Chondrocyte (in vitro differentiated cells): ENCODE measurements at regions not wholly inside any gene's neighbourhood (a gene's known extent, or its start where the extent isn't known, plus 50 kb on each side); places are given as distances from the start of the nearest gene placed in this dataset.
A peak's percentile ranks its signal among the peaks of the same experiment; 100 is the strongest.
"Not testable (repeated sequence)": the region's sequence is repeated elsewhere in the genome, so short reads cannot be mapped to it uniquely, and the experiment has no call there.

Experiments used
- DNase-seq: peaks from one replicate; pipeline ENCODE4 v3.0.0; 2021; ENCODE audit warnings: mixed read lengths, low spot score
- H3K27ac Mint-ChIP-seq: one replicate; pipeline ENCODE4 v1.8.0; 2021; ENCODE audit warnings: mild to moderate bottlenecking, moderate library complexity, mixed read lengths; ENCODE audit not compliant: unreplicated experiment
- H3K27me3 Mint-ChIP-seq: 2 replicates; pipeline ENCODE4 v1.8.0; 2021; ENCODE audit warnings: low read depth, mixed read lengths
- H3K36me3 Mint-ChIP-seq: 2 replicates; pipeline ENCODE4 v1.8.0; 2021; ENCODE audit warnings: low read depth, mixed read lengths
- H3K4me1 Mint-ChIP-seq: 2 replicates; pipeline ENCODE4 v1.8.0; 2021; ENCODE audit warnings: low read depth, mild to moderate bottlenecking, mixed read lengths
- H3K4me3 Mint-ChIP-seq: one replicate; pipeline ENCODE4 v1.8.0; 2021; ENCODE audit warnings: mild to moderate bottlenecking, moderate library complexity, mixed read lengths; ENCODE audit not compliant: unreplicated experiment
- H3K9me3 Mint-ChIP-seq: 2 replicates; pipeline ENCODE4 v1.8.0; 2021; ENCODE audit warnings: low read depth, mixed read lengths
- CTCF ChIP-seq: fragments of 200-600 bp; sonication (generic); IDR thresholded peaks from 2 replicates; pipeline ENCODE4 v1.5.0; 2021; ENCODE audit warnings: antibody characterized with exemption, mild to moderate bottlenecking, moderate library complexity

- Mint-ChIP-seq H3K27me3 (peaks cover 2% of the 10 kb centered on the region), H3K36me3 (no peaks in the 10 kb centered on the region), H3K9me3 (peaks cover 10% of the 10 kb centered on the region), H3K4me3 (no peak overlapping the region), H3K27ac (no peak overlapping the region), H3K4me1 (no peaks in the 10 kb centered on the region)
- DNase-seq, result no peak
- peak; percentile 48 for TF ChIP-seq CTCF
Observed at GRCh38 chrX:94288325-94288724, 614.3 kb downstream of the FAM133A start.

- H3K27me3 Mint-ChIP-seq, result peaks cover 2% of the 10 kb centered on the region
- H3K9me3 Mint-ChIP-seq, result peaks cover 5% of the 10 kb centered on the region
- no peak for DNase-seq
- no peak for TF ChIP-seq CTCF
- no peak overlapping the region for H3K4me3 Mint-ChIP-seq
- H3K36me3 Mint-ChIP-seq, result no peaks in the 10 kb centered on the region
- H3K27ac Mint-ChIP-seq, result no peak overlapping the region
- no peaks in the 10 kb centered on the region for H3K4me1 Mint-ChIP-seq
Observed at GRCh38 chrX:94288972-94289371, 615.0 kb downstream of the FAM133A start.

- no peak for TF ChIP-seq CTCF
- no peaks in the 10 kb centered on the region for H3K36me3 Mint-ChIP-seq
- no peak overlapping the region for H3K27ac Mint-ChIP-seq
- no peaks in the 10 kb centered on the region for H3K27me3 Mint-ChIP-seq
- no peak for DNase-seq
- H3K4me1 Mint-ChIP-seq, result no peaks in the 10 kb centered on the region
- no peak overlapping the region for H3K4me3 Mint-ChIP-seq
- peaks cover 41% of the 10 kb centered on the region for H3K9me3 Mint-ChIP-seq
Observed at GRCh38 chrX:94302446-94302845, 628.4 kb downstream of the FAM133A start.

- Mint-ChIP-seq H3K4me3 (no peak overlapping the region), H3K27ac (no peak overlapping the region), H3K36me3 (no peaks in the 10 kb centered on the region), H3K9me3 (no peaks in the 10 kb centered on the region), H3K4me1 (no peaks in the 10 kb centered on the region), H3K27me3 (no peaks in the 10 kb centered on the region)
- TF ChIP-seq CTCF, result no peak
- DNase-seq, result no peak
Observed at GRCh38 chrX:94329182-94329581, 655.2 kb downstream of the FAM133A start.

GRCh38 chrX:94341730-94342129 is 667.7 kb downstream of the FAM133A start:
- H3K27me3 Mint-ChIP-seq, H3K4me3 Mint-ChIP-seq, H3K9me3 Mint-ChIP-seq, H3K4me1 Mint-ChIP-seq, H3K27ac Mint-ChIP-seq, DNase-seq, H3K36me3 Mint-ChIP-seq: not testable (repeated sequence)

GRCh38 chrX:94361241-94361640 is 687.2 kb downstream of the FAM133A start:
- H3K27me3 Mint-ChIP-seq, result no peaks in the 10 kb centered on the region
- H3K36me3 Mint-ChIP-seq, result no peaks in the 10 kb centered on the region
- peaks cover 15% of the 10 kb centered on the region for H3K9me3 Mint-ChIP-seq
- H3K27ac Mint-ChIP-seq, result no peak overlapping the region
- no peaks in the 10 kb centered on the region for H3K4me1 Mint-ChIP-seq
- no peak overlapping the region for H3K4me3 Mint-ChIP-seq
- DNase-seq, result no peak
- no peak for TF ChIP-seq CTCF
